ENCODE measurements at regions not wholly inside any gene's neighbourhood (a gene's known extent, or its start where the extent isn't known, plus 50 kb on each side); places are given as distances from the start of the nearest gene placed in this dataset.

DNA sequence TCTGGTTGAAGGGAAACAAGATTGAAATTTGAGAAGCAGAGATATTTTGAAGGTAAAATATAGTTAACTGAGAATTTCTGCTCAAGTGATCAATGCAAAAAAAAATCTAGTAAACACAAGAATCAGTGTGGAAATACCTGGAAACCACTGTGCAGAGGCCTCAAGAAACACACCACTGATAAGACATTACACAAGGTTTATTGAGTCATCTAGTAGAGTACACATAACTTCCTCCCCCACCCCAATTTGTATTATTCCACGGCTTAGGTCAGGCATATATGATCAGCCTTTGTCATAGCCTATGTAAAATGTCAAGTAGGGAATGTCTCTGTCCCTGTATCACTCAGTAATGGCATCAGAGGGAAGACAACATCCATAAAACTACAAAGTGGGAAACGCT, 447.8 kb upstream of the BCHE start:
- Histone ChIP-seq H3K4me1 (ENCODE audit: insufficient read depth, low read length) (no peaks in the 10 kb centered on the region), H3K27ac (ENCODE audit: low read depth, low read length) (no peak overlapping the region), H3K36me3 (ENCODE audit: insufficient read depth, low read length) (no peaks in the 10 kb centered on the region), H3K4me3 (ENCODE audit: low read length) (no peak overlapping the region), H3K9me3 (ENCODE audit: low read length) (no peaks in the 10 kb centered on the region), H3K27me3 (ENCODE audit: insufficient read depth, low read length, poor library complexity, severe bottlenecking) (no peaks in the 10 kb centered on the region)
- H3K27ac Mint-ChIP-seq = no peak overlapping the region
- H3K9me3 Mint-ChIP-seq = peaks cover 2 to 23% (median 10%) of the 10 kb centered on the region in 5 donors
- H3K4me3 Mint-ChIP-seq = no peak overlapping the region
- ChIA-PET CTCF (no interaction called here), POLR2A (no interaction called here)
- DNase-seq = no peak
- H3K27me3 Mint-ChIP-seq = no peaks in the 10 kb centered on the region
- H3K36me3 Mint-ChIP-seq = no peaks in the 10 kb centered on the region
- no peaks in the 10 kb centered on the region for H3K4me1 Mint-ChIP-seq

- POLR2A ChIA-PET = no interaction called here
- DNase-seq = no peak
- no peaks in the 10 kb centered on the region for H3K4me1 ChIP-seq (ENCODE audit: insufficient read depth, low read length)
- CTCF ChIA-PET = no interaction called here
- Mint-ChIP-seq H3K4me1 (no peaks in the 10 kb centered on the region), H3K4me3 (no peak overlapping the region), H3K27ac (no peak overlapping the region), H3K27me3 (no peaks in the 10 kb centered on the region), H3K9me3 (peaks cover 2 to 15% (median 10%) of the 10 kb centered on the region in 5 donors), H3K36me3 (no peaks in the 10 kb centered on the region)
- H3K27me3 ChIP-seq (ENCODE audit: insufficient read depth, low read length, poor library complexity, severe bottlenecking) = no peaks in the 10 kb centered on the region
- no peak overlapping the region for H3K27ac ChIP-seq (ENCODE audit: low read depth, low read length)
- H3K9me3 ChIP-seq (ENCODE audit: low read length) = no peaks in the 10 kb centered on the region
- no peaks in the 10 kb centered on the region for H3K36me3 ChIP-seq (ENCODE audit: insufficient read depth, low read length)
- H3K4me3 ChIP-seq (ENCODE audit: low read length) = no peak overlapping the region
Observed at GRCh38 chr3:166283840-166284239, 446.6 kb upstream of the BCHE start.

DNA sequence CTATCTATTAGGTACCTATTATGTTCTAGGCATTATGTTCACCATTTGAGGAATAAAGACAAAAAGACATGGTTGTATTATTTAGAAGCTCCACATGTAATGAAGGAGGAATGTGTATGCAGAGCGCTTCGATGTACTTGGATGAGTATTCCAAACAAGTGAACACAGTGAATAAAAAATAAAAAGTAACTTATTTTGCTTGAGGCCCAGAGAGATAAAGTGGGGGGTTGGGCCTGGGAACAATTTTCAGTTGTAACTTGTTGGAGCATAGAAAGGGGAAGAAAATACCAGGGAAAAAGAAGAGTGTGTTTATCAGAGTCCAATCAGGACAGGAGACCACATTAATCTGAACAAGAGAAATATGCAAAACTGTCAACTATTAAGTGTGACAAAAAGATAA, 445.7 kb upstream of the BCHE start:
- Histone ChIP-seq H3K36me3 (ENCODE audit: insufficient read depth, low read length) (no peaks in the 10 kb centered on the region), H3K9me3 (ENCODE audit: low read length) (no peaks in the 10 kb centered on the region), H3K4me1 (ENCODE audit: insufficient read depth, low read length) (no peaks in the 10 kb centered on the region), H3K4me3 (ENCODE audit: low read length) (no peak overlapping the region), H3K27ac (ENCODE audit: low read depth, low read length) (no peak overlapping the region), H3K27me3 (ENCODE audit: insufficient read depth, low read length, poor library complexity, severe bottlenecking) (no peaks in the 10 kb centered on the region)
- DNase-seq = no peak
- no peaks in the 10 kb centered on the region for H3K27me3 Mint-ChIP-seq
- peaks cover 4 to 22% (median 8%) of the 10 kb centered on the region in 5 donors for H3K9me3 Mint-ChIP-seq
- no peaks in the 10 kb centered on the region for H3K4me1 Mint-ChIP-seq
- H3K4me3 Mint-ChIP-seq = no peak overlapping the region
- ChIA-PET POLR2A (no interaction called here), CTCF (no interaction called here)
- no peaks in the 10 kb centered on the region for H3K36me3 Mint-ChIP-seq
- H3K27ac Mint-ChIP-seq = no peak overlapping the region

GRCh38 chr3:166279636-166280035, 442.4 kb upstream of the BCHE start:
- Mint-ChIP-seq H3K4me3 (no peak overlapping the region), H3K9me3 (peaks cover 2 to 26% (median 6%) of the 10 kb centered on the region in 5 donors), H3K4me1 (no peaks in the 10 kb centered on the region), H3K36me3 (no peaks in the 10 kb centered on the region), H3K27ac (no peak overlapping the region), H3K27me3 (no peaks in the 10 kb centered on the region)
- H3K4me1 ChIP-seq (ENCODE audit: insufficient read depth, low read length) = no peaks in the 10 kb centered on the region
- no peaks in the 10 kb centered on the region for H3K27me3 ChIP-seq (ENCODE audit: insufficient read depth, low read length, poor library complexity, severe bottlenecking)
- H3K27ac ChIP-seq (ENCODE audit: low read depth, low read length) = no peak overlapping the region
- H3K4me3 ChIP-seq (ENCODE audit: low read length) = no peak overlapping the region
- ChIA-PET POLR2A (no interaction called here), CTCF (no interaction called here)
- no peaks in the 10 kb centered on the region for H3K9me3 ChIP-seq (ENCODE audit: low read length)
- H3K36me3 ChIP-seq (ENCODE audit: insufficient read depth, low read length) = no peaks in the 10 kb centered on the region
- DNase-seq = no peak

GRCh38 chr3:166275024-166275390, 437.8 kb upstream of the BCHE start:
- CTCF ChIA-PET = no interaction called here
- no peak for DNase-seq

GRCh38 chr3:166274351-166275023, 437.3 kb upstream of the BCHE start:
- Mint-ChIP-seq H3K4me3 (no peak overlapping the region), H3K27ac (no peak overlapping the region), H3K27me3 (no peaks in the 10 kb centered on the region), H3K9me3 (peaks cover 2 to 36% (median 6%) of the 10 kb centered on the region in 5 donors), H3K36me3 (no peaks in the 10 kb centered on the region), H3K4me1 (no peaks in the 10 kb centered on the region)
- H3K4me3 ChIP-seq (ENCODE audit: low read length) = no peak overlapping the region
- CTCF ChIA-PET = no interaction called here
- H3K27me3 ChIP-seq (ENCODE audit: insufficient read depth, low read length, poor library complexity, severe bottlenecking) = no peaks in the 10 kb centered on the region
- POLR2A ChIA-PET = no interaction called here
- no peak overlapping the region for H3K27ac ChIP-seq (ENCODE audit: low read depth, low read length)
- no peak for DNase-seq
- H3K36me3 ChIP-seq (ENCODE audit: insufficient read depth, low read length) = no peaks in the 10 kb centered on the region
- H3K4me1 ChIP-seq (ENCODE audit: insufficient read depth, low read length) = no peaks in the 10 kb centered on the region
- H3K9me3 ChIP-seq (ENCODE audit: low read length) = no peaks in the 10 kb centered on the region

More at GRCh38 chr3:166275024-166275390, 437.8 kb upstream of the BCHE start:
- H3K9me3 ChIP-seq (ENCODE audit: low read length) = no peaks in the 10 kb centered on the region
- no peaks in the 10 kb centered on the region for H3K27me3 ChIP-seq (ENCODE audit: insufficient read depth, low read length, poor library complexity, severe bottlenecking)
- POLR2A ChIA-PET = no interaction called here
- peaks cover 2 to 36% (median 6%) of the 10 kb centered on the region in 5 donors for H3K9me3 Mint-ChIP-seq
- H3K27ac ChIP-seq (ENCODE audit: low read depth, low read length) = no peak overlapping the region
- H3K4me1 ChIP-seq (ENCODE audit: insufficient read depth, low read length) = no peaks in the 10 kb centered on the region
- no peaks in the 10 kb centered on the region for H3K36me3 Mint-ChIP-seq
- H3K27me3 Mint-ChIP-seq = no peaks in the 10 kb centered on the region
- no peak overlapping the region for H3K4me3 ChIP-seq (ENCODE audit: low read length)
- H3K27ac Mint-ChIP-seq = no peak overlapping the region
- H3K36me3 ChIP-seq (ENCODE audit: insufficient read depth, low read length) = no peaks in the 10 kb centered on the region
- H3K4me3 Mint-ChIP-seq = no peak overlapping the region
- H3K4me1 Mint-ChIP-seq = no peaks in the 10 kb centered on the region

DNA sequence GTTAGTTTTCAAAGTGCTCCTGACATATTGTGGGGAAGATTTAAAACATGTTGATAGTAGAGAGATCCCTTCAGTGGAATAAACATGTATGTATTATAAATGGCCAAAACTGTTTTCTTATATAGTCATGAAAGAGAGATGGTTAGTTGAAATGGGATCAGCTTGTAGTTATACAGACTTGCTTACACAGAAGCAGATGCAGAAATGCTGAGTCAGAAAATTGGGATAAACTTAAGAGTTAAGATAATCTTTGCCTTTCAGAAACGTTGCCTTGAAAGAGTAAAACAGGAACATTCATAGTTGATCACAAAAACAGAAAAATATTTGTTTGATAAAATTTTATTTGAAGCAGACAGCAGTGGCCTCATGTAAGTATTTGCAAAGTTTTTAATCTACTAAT, 433.2 kb upstream of the BCHE start:
- Mint-ChIP-seq H3K36me3 (no peaks in the 10 kb centered on the region), H3K4me1 (no peaks in the 10 kb centered on the region), H3K27ac (no peak overlapping the region), H3K4me3 (no peak overlapping the region), H3K27me3 (no peaks in the 10 kb centered on the region), H3K9me3 (peaks cover 1 to 36% (median 6%) of the 10 kb centered on the region in 5 donors)
- H3K27ac ChIP-seq (ENCODE audit: low read depth, low read length) = no peak overlapping the region
- ChIA-PET CTCF (no interaction called here), POLR2A (no interaction called here)
- no peaks in the 10 kb centered on the region for H3K4me1 ChIP-seq (ENCODE audit: insufficient read depth, low read length)
- no peaks in the 10 kb centered on the region for H3K27me3 ChIP-seq (ENCODE audit: insufficient read depth, low read length, poor library complexity, severe bottlenecking)
- no peaks in the 10 kb centered on the region for H3K9me3 ChIP-seq (ENCODE audit: low read length)
- no peak for DNase-seq
- no peak overlapping the region for H3K4me3 ChIP-seq (ENCODE audit: low read length)
- H3K36me3 ChIP-seq (ENCODE audit: insufficient read depth, low read length) = no peaks in the 10 kb centered on the region

DNA sequence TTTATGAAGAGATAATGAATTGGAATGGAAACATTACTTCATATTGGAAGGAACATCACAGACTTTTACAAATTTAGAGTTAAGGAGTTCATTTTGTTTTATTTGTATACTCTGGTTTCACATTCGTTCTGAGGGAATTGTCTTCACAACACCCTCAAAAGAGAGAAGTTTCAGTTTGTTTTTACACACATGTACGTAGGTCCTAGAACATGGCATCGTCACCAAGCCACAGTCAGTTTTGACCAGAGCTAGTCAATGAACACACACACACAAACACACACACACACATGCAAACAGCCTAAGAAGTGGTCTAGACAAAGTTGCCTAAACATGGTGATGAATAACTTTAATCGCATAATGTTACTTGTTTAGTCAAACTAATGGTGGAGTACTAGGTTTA, 427.9 kb upstream of the BCHE start:
- Mint-ChIP-seq H3K9me3 (peaks cover 1 to 23% (median 3%) of the 10 kb centered on the region in 5 donors), H3K36me3 (no peaks in the 10 kb centered on the region), H3K4me3 (no peak overlapping the region), H3K27me3 (no peaks in the 10 kb centered on the region), H3K4me1 (no peaks in the 10 kb centered on the region), H3K27ac (no peak overlapping the region)
- POLR2A ChIA-PET = no interaction called here
- no peaks in the 10 kb centered on the region for H3K9me3 ChIP-seq (ENCODE audit: low read length)
- CTCF ChIA-PET = no interaction called here
- H3K4me3 ChIP-seq (ENCODE audit: low read length) = no peak overlapping the region
- no peaks in the 10 kb centered on the region for H3K36me3 ChIP-seq (ENCODE audit: insufficient read depth, low read length)
- H3K27ac ChIP-seq (ENCODE audit: low read depth, low read length) = no peak overlapping the region
- no peak for DNase-seq
- H3K4me1 ChIP-seq (ENCODE audit: insufficient read depth, low read length) = no peaks in the 10 kb centered on the region
- no peaks in the 10 kb centered on the region for H3K27me3 ChIP-seq (ENCODE audit: insufficient read depth, low read length, poor library complexity, severe bottlenecking)

GRCh38 chr3:166263460-166263859, 426.2 kb upstream of the BCHE start:
- CTCF ChIA-PET = no interaction called here
- no peaks in the 10 kb centered on the region for H3K9me3 ChIP-seq (ENCODE audit: low read length)
- no peak overlapping the region for H3K4me3 ChIP-seq (ENCODE audit: low read length)
- POLR2A ChIA-PET = no interaction called here
- Mint-ChIP-seq H3K27ac (no peak overlapping the region), H3K9me3 (peaks cover 1 to 22% (median 3%) of the 10 kb centered on the region in 5 donors), H3K27me3 (no peaks in the 10 kb centered on the region), H3K36me3 (no peaks in the 10 kb centered on the region), H3K4me3 (no peak overlapping the region), H3K4me1 (no peaks in the 10 kb centered on the region)
- no peaks in the 10 kb centered on the region for H3K27me3 ChIP-seq (ENCODE audit: insufficient read depth, low read length, poor library complexity, severe bottlenecking)
- H3K36me3 ChIP-seq (ENCODE audit: insufficient read depth, low read length) = no peaks in the 10 kb centered on the region
- no peak for DNase-seq
- H3K27ac ChIP-seq (ENCODE audit: low read depth, low read length) = no peak overlapping the region
- H3K4me1 ChIP-seq (ENCODE audit: insufficient read depth, low read length) = no peaks in the 10 kb centered on the region

All from CD8-positive, alpha-beta memory T cell (primary cell).